ENCODE measurements at regions not wholly inside any gene's neighbourhood (a gene's known extent, or its start where the extent isn't known, plus 50 kb on each side); places are given as distances from the start of the nearest gene placed in this dataset.
A peak's percentile ranks its signal among the peaks of the same experiment; 100 is the strongest.
"Not testable (repeated sequence)": the region's sequence is repeated elsewhere in the genome, so short reads cannot be mapped to it uniquely, and the experiment has no call there.

- DNase-seq, result no peak
Measured at GRCh38 chr11:44454666-44455065, 110.8 kb upstream of the CD82 start.

- DNase-seq, result no peak
Measured at GRCh38 chr11:44456544-44457300, 108.7 kb upstream of the CD82 start.

GRCh38 chr11:44457862-44458261 lies 107.6 kb upstream of the CD82 start:
- no peak for DNase-seq

- no peak for DNase-seq
Measured at GRCh38 chr11:44463751-44464150, 101.7 kb upstream of the CD82 start.

- DNase-seq, result no peak
Measured at GRCh38 chr11:44464741-44465140, 100.7 kb upstream of the CD82 start.

- no peak for DNase-seq
Measured at GRCh38 chr11:44466531-44467205, 98.8 kb upstream of the CD82 start.

GRCh38 chr11:44467413-44467812 lies 98.0 kb upstream of the CD82 start:
- DNase-seq, result no peak

- no peak for DNase-seq
Measured at GRCh38 chr11:44467931-44468330, 97.5 kb upstream of the CD82 start.

GRCh38 chr11:44468345-44468988 lies 97.0 kb upstream of the CD82 start:
- DNase-seq, result no peak

GRCh38 chr11:44469412-44469811 lies 96.1 kb upstream of the CD82 start:
- no peak for DNase-seq

- no peak for DNase-seq
Measured at GRCh38 chr11:44470854-44471253, 94.6 kb upstream of the CD82 start.

GRCh38 chr11:44471603-44472002 lies 93.9 kb upstream of the CD82 start:
- DNase-seq, result no peak

GRCh38 chr11:44472916-44473315 lies 92.5 kb upstream of the CD82 start:
- DNase-seq, result no peak

GRCh38 chr11:44474702-44475101 lies 90.8 kb upstream of the CD82 start:
- no peak for DNase-seq

- no peak for DNase-seq
Measured at GRCh38 chr11:44475114-44475686, 90.3 kb upstream of the CD82 start.

GRCh38 chr11:44482338-44482737 lies 83.1 kb upstream of the CD82 start:
- DNase-seq, result not testable (repeated sequence)

- peak; percentile 27 for DNase-seq
Measured at GRCh38 chr11:44483919-44484610, 81.4 kb upstream of the CD82 start.

- DNase-seq, result no peak
Measured at GRCh38 chr11:44488165-44488965, 77.1 kb upstream of the CD82 start.

- no peak for DNase-seq
Measured at GRCh38 chr11:44493383-44493782, 72.1 kb upstream of the CD82 start.

- DNase-seq, result no peak
Measured at GRCh38 chr11:44493930-44494329, 71.5 kb upstream of the CD82 start.

- no peak for DNase-seq
Measured at GRCh38 chr11:44494785-44495184, 70.7 kb upstream of the CD82 start.

GRCh38 chr11:44496391-44496790 lies 69.1 kb upstream of the CD82 start:
- DNase-seq, result no peak
